ENCODE measurements at regions not wholly inside any gene's neighbourhood (a gene's known extent, or its start where the extent isn't known, plus 50 kb on each side); places are given as distances from the start of the nearest gene placed in this dataset.

GRCh38 chr19:5216141-5216847 lies 124.3 kb downstream of the PTPRS start:
- WGBS (ENCODE audit: insufficient coverage, low lambda C conversion rate): 80% methylated on average over 2 of the region's 14 CpGs
- DNase-seq: no peak
- Histone ChIP-seq H3K4me3 (ENCODE audit: low read length) (no peak overlapping the region), H3K27ac (ENCODE audit: low read length) (no peak overlapping the region), H3K27me3 (ENCODE audit: control insufficient read depth, insufficient read depth, low read length) (no peaks in the 10 kb centered on the region), H3K36me3 (ENCODE audit: control insufficient read depth, insufficient read depth, low read length) (peaks cover 43% of the 10 kb centered on the region), H3K9me3 (ENCODE audit: control insufficient read depth, low read depth, low read length) (peaks cover 13% of the 10 kb centered on the region), H3K4me1 (ENCODE audit: control insufficient read depth, insufficient read depth, low read length) (no peaks in the 10 kb centered on the region)

DNA sequence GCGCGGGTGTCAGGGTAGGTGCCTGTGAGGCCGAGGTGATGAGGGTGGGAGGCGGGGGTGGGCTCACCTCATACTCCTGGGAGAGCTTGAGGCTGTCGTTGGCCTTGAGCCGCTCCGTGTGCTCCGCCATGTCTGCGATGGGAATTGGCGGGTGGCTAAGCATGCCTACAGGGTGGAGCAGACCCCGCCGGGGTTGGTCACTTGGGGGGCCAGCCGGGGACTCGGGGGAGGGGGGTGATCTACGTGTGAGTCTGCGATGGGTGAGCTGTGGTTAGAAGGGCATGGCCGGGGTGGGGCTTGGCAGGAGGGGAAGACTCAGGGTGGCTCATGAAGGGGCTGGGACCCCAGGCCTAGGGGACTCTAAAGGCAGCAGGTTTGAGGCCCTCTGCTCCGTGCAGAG lies 125.2 kb downstream of the PTPRS start:
- no peaks in the 10 kb centered on the region for H3K4me1 ChIP-seq (ENCODE audit: control insufficient read depth, insufficient read depth, low read length)
- H3K36me3 ChIP-seq (ENCODE audit: control insufficient read depth, insufficient read depth, low read length): peaks cover 42% of the 10 kb centered on the region
- DNase-seq: no peak
- peaks cover 14% of the 10 kb centered on the region for H3K9me3 ChIP-seq (ENCODE audit: control insufficient read depth, low read depth, low read length)
- no CpG with 5 or more reads among the region's 18 CpGs for WGBS (ENCODE audit: insufficient coverage, low lambda C conversion rate)
- no peak overlapping the region for H3K4me3 ChIP-seq (ENCODE audit: low read length)
- no peak overlapping the region for H3K27ac ChIP-seq (ENCODE audit: low read length)
- H3K27me3 ChIP-seq (ENCODE audit: control insufficient read depth, insufficient read depth, low read length): no peaks in the 10 kb centered on the region

- no peak for DNase-seq
- Histone ChIP-seq H3K4me3 (ENCODE audit: low read length) (no peak overlapping the region), H3K27me3 (ENCODE audit: control insufficient read depth, insufficient read depth, low read length) (no peaks in the 10 kb centered on the region), H3K4me1 (ENCODE audit: control insufficient read depth, insufficient read depth, low read length) (no peaks in the 10 kb centered on the region), H3K27ac (ENCODE audit: low read length) (no peak overlapping the region), H3K36me3 (ENCODE audit: control insufficient read depth, insufficient read depth, low read length) (peaks cover 42% of the 10 kb centered on the region), H3K9me3 (ENCODE audit: control insufficient read depth, low read depth, low read length) (peaks cover 16% of the 10 kb centered on the region)
- WGBS (ENCODE audit: insufficient coverage, low lambda C conversion rate): no CpG with 5 or more reads among the region's 6 CpGs
Observed at GRCh38 chr19:5214902-5215301, 125.7 kb downstream of the PTPRS start.

GRCh38 chr19:5214371-5214770 lies 126.2 kb downstream of the PTPRS start:
- Histone ChIP-seq H3K4me1 (ENCODE audit: control insufficient read depth, insufficient read depth, low read length) (no peaks in the 10 kb centered on the region), H3K27ac (ENCODE audit: low read length) (no peak overlapping the region), H3K9me3 (ENCODE audit: control insufficient read depth, low read depth, low read length) (peaks cover 16% of the 10 kb centered on the region), H3K27me3 (ENCODE audit: control insufficient read depth, insufficient read depth, low read length) (no peaks in the 10 kb centered on the region), H3K4me3 (ENCODE audit: low read length) (no peak overlapping the region), H3K36me3 (ENCODE audit: control insufficient read depth, insufficient read depth, low read length) (peaks cover 37% of the 10 kb centered on the region)
- WGBS (ENCODE audit: insufficient coverage, low lambda C conversion rate): no CpG with 5 or more reads among the region's 23 CpGs
- no peak for DNase-seq

GRCh38 chr19:5213667-5214066 lies 126.9 kb downstream of the PTPRS start:
- Histone ChIP-seq H3K4me3 (ENCODE audit: low read length) (no peak overlapping the region), H3K4me1 (ENCODE audit: control insufficient read depth, insufficient read depth, low read length) (no peaks in the 10 kb centered on the region), H3K9me3 (ENCODE audit: control insufficient read depth, low read depth, low read length) (peaks cover 16% of the 10 kb centered on the region), H3K27me3 (ENCODE audit: control insufficient read depth, insufficient read depth, low read length) (no peaks in the 10 kb centered on the region), H3K36me3 (ENCODE audit: control insufficient read depth, insufficient read depth, low read length) (peaks cover 35% of the 10 kb centered on the region), H3K27ac (ENCODE audit: low read length) (no peak overlapping the region)
- no CpG with 5 or more reads among the region's 3 CpGs for WGBS (ENCODE audit: insufficient coverage, low lambda C conversion rate)
- DNase-seq: no peak

DNA sequence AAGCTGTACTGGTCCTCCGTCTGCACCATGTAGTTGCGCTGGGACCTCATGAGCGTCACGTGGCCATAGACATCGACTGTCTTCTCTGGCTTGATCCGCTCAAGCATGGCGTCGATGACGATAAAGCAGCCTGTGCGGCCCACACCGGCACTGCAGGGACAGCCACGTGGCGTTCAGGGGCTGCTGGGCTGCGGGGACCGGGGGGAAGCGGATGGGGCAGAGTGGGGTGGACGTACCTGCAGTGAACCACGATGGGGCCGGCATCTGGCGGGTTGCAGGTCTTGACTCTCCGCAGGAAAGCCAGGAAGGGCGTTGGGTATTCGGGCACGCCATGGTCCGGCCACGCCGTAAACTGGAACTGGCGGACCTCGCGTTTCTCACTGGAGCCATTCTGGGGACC lies 128.5 kb downstream of the PTPRS start:
- no CpG with 5 or more reads among the region's 30 CpGs for WGBS (ENCODE audit: insufficient coverage, low lambda C conversion rate)
- H3K27ac ChIP-seq (ENCODE audit: low read length): no peak overlapping the region
- H3K4me3 ChIP-seq (ENCODE audit: low read length): no peak overlapping the region
- H3K36me3 ChIP-seq (ENCODE audit: control insufficient read depth, insufficient read depth, low read length): peaks cover 29% of the 10 kb centered on the region
- H3K27me3 ChIP-seq (ENCODE audit: control insufficient read depth, insufficient read depth, low read length): no peaks in the 10 kb centered on the region
- DNase-seq: no peak
- no peaks in the 10 kb centered on the region for H3K4me1 ChIP-seq (ENCODE audit: control insufficient read depth, insufficient read depth, low read length)
- H3K9me3 ChIP-seq (ENCODE audit: control insufficient read depth, low read depth, low read length): peaks cover 16% of the 10 kb centered on the region

GRCh38 chr19:5211217-5211822 lies 129.3 kb downstream of the PTPRS start:
- no peak for DNase-seq
- whole genome bisulfite sequencing (ENCODE audit: insufficient coverage, low lambda C conversion rate): no CpG with 5 or more reads among the region's 9 CpGs
- H3K27me3 ChIP-seq (ENCODE audit: control insufficient read depth, insufficient read depth, low read length): no peaks in the 10 kb centered on the region
- H3K9me3 ChIP-seq (ENCODE audit: control insufficient read depth, low read depth, low read length): peaks cover 16% of the 10 kb centered on the region
- H3K4me1 ChIP-seq (ENCODE audit: control insufficient read depth, insufficient read depth, low read length): no peaks in the 10 kb centered on the region
- H3K4me3 ChIP-seq (ENCODE audit: low read length): no peak overlapping the region
- H3K27ac ChIP-seq (ENCODE audit: low read length): no peak overlapping the region
- peaks cover 29% of the 10 kb centered on the region for H3K36me3 ChIP-seq (ENCODE audit: control insufficient read depth, insufficient read depth, low read length)

GRCh38 chr19:5210556-5210955 lies 130.1 kb downstream of the PTPRS start:
- DNase-seq: no peak
- peaks cover 16% of the 10 kb centered on the region for H3K9me3 ChIP-seq (ENCODE audit: control insufficient read depth, low read depth, low read length)
- H3K36me3 ChIP-seq (ENCODE audit: control insufficient read depth, insufficient read depth, low read length): peaks cover 28% of the 10 kb centered on the region
- no peak overlapping the region for H3K27ac ChIP-seq (ENCODE audit: low read length)
- no peak overlapping the region for H3K4me3 ChIP-seq (ENCODE audit: low read length)
- no peaks in the 10 kb centered on the region for H3K27me3 ChIP-seq (ENCODE audit: control insufficient read depth, insufficient read depth, low read length)
- H3K4me1 ChIP-seq (ENCODE audit: control insufficient read depth, insufficient read depth, low read length): no peaks in the 10 kb centered on the region
- no CpG with 5 or more reads among the region's 23 CpGs for WGBS (ENCODE audit: insufficient coverage, low lambda C conversion rate)

DNA sequence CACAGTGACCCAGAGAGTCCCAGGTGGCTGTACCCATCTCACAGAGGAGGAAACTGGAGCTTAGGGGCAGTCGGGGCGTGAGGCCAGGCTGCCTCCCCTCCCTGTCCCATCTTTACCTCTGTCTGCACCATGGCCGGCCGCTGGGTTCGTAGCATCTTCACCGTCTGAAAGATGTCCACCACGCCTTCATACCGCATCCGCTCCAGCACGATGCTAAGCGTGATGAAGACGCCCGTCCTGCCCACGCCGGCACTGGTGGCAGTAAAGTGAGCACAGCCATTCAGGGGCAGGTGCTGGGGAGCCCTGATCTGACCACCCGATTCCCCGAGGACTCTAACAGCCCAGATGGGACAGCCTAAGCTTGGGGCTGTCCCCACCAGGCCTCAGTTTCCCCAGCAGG lies 132.8 kb downstream of the PTPRS start:
- DNase-seq: no peak
- Histone ChIP-seq H3K27me3 (ENCODE audit: control insufficient read depth, insufficient read depth, low read length) (no peaks in the 10 kb centered on the region), H3K27ac (ENCODE audit: low read length) (no peak overlapping the region), H3K4me3 (ENCODE audit: low read length) (no peak overlapping the region), H3K9me3 (ENCODE audit: control insufficient read depth, low read depth, low read length) (peaks cover 16% of the 10 kb centered on the region), H3K36me3 (ENCODE audit: control insufficient read depth, insufficient read depth, low read length) (peaks cover 20% of the 10 kb centered on the region), H3K4me1 (ENCODE audit: control insufficient read depth, insufficient read depth, low read length) (no peaks in the 10 kb centered on the region)
- 100% methylated on average over 2 of the region's 17 CpGs for WGBS (ENCODE audit: insufficient coverage, low lambda C conversion rate)

- WGBS (ENCODE audit: insufficient coverage, low lambda C conversion rate): 80% methylated on average over 2 of the region's 11 CpGs
- H3K4me3 ChIP-seq (ENCODE audit: low read length): no peak overlapping the region
- H3K27me3 ChIP-seq (ENCODE audit: control insufficient read depth, insufficient read depth, low read length): no peaks in the 10 kb centered on the region
- peaks cover 14% of the 10 kb centered on the region for H3K9me3 ChIP-seq (ENCODE audit: control insufficient read depth, low read depth, low read length)
- H3K4me1 ChIP-seq (ENCODE audit: control insufficient read depth, insufficient read depth, low read length): no peaks in the 10 kb centered on the region
- H3K27ac ChIP-seq (ENCODE audit: low read length): no peak overlapping the region
- no peak for DNase-seq
- H3K36me3 ChIP-seq (ENCODE audit: control insufficient read depth, insufficient read depth, low read length): peaks cover 19% of the 10 kb centered on the region
Observed at GRCh38 chr19:5206751-5207075, 133.9 kb downstream of the PTPRS start.

All from large intestine (tissue), 3 donors.